OCI-M2 (cell line): ENCODE measurements at regions not wholly inside any gene's neighbourhood (a gene's known extent, or its start where the extent isn't known, plus 50 kb on each side); places are given as distances from the start of the nearest gene placed in this dataset.

ENCODE experiments used
- DNase-seq: peaks from one replicate; lab custom pipeline; 2025; ENCODE audit not compliant: unreplicated experiment; lab: John Stamatoyannopoulos, UW

GRCh38 chr11:16448123-16448717 is 91.9 kb upstream of the SOX6 start:
- DNase-seq = no peak

GRCh38 chr11:16441461-16441860 is 85.1 kb upstream of the SOX6 start:
- DNase-seq = no peak

- DNase-seq = no peak
These were observed 83.8 kb upstream of the SOX6 start for GRCh38 chr11:16440136-16440535.

- no peak for DNase-seq
These were observed 77.7 kb upstream of the SOX6 start for GRCh38 chr11:16434036-16434435.

GRCh38 chr11:16430674-16431073 is 74.3 kb upstream of the SOX6 start:
- no peak for DNase-seq

GRCh38 chr11:16421826-16422225 is 65.5 kb upstream of the SOX6 start:
- DNase-seq = no peak

GRCh38 chr11:16418428-16419097 is 62.2 kb upstream of the SOX6 start:
- DNase-seq = no peak

GRCh38 chr11:16412525-16413172 is 56.3 kb upstream of the SOX6 start:
- no peak for DNase-seq

- no peak for DNase-seq
These were observed 54.1 kb upstream of the SOX6 start for GRCh38 chr11:16410479-16410878.

GRCh38 chr11:16408619-16409018 is 52.3 kb upstream of the SOX6 start:
- no peak for DNase-seq

- DNase-seq = no peak
These were observed 49.9 kb upstream of the SOX6 start for GRCh38 chr11:16406226-16406625.
